ENCODE measurements at regions not wholly inside any gene's neighbourhood (a gene's known extent, or its start where the extent isn't known, plus 50 kb on each side); places are given as distances from the start of the nearest gene placed in this dataset.

DNA sequence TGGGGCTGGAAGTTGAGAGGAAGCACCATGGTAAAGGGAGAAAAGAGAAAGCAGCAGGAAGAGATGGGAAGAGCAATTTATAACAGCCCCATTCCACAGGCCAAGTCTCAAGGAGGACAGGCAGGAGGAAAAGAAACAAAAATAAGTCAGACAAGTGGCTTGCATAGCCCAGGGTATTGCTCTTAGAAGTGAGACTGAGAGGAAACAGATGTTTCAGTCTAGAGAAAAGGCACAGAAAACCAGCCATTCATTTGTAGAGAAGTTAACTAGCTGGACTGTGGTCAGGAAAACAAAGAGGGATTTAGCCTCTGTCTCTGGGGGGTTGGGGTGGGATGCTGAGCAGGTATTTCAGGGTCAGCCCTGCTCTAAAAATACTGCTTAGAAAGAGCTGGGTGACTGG, 175.0 kb upstream of the ARHGEF9 start:
- TF ChIP-seq, protein P1, sequence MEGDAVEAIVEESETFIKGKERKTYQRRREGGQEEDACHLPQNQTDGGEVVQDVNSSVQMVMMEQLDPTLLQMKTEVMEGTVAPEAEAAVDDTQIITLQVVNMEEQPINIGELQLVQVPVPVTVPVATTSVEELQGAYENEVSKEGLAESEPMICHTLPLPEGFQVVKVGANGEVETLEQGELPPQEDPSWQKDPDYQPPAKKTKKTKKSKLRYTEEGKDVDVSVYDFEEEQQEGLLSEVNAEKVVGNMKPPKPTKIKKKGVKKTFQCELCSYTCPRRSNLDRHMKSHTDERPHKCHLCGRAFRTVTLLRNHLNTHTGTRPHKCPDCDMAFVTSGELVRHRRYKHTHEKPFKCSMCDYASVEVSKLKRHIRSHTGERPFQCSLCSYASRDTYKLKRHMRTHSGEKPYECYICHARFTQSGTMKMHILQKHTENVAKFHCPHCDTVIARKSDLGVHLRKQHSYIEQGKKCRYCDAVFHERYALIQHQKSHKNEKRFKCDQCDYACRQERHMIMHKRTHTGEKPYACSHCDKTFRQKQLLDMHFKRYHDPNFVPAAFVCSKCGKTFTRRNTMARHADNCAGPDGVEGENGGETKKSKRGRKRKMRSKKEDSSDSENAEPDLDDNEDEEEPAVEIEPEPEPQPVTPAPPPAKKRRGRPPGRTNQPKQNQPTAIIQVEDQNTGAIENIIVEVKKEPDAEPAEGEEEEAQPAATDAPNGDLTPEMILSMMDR (IDR thresholded peaks at IDR 0.05; ENCODE audit: insufficient read depth, low read length, severe bottlenecking) = no peak
- H3K27me3 ChIP-seq (ENCODE audit: control insufficient read depth, insufficient read depth, low read length) = no peaks in the 10 kb centered on the region
- H3K36me3 ChIP-seq (ENCODE audit: control insufficient read depth, insufficient read depth, low read length) = no peaks in the 10 kb centered on the region
- no peak overlapping the region for H3K4me3 ChIP-seq (ENCODE audit: low read depth, low read length)
- no peak for DNase-seq (ENCODE audit: low read depth)
- no peak for FAIRE-seq

DNA sequence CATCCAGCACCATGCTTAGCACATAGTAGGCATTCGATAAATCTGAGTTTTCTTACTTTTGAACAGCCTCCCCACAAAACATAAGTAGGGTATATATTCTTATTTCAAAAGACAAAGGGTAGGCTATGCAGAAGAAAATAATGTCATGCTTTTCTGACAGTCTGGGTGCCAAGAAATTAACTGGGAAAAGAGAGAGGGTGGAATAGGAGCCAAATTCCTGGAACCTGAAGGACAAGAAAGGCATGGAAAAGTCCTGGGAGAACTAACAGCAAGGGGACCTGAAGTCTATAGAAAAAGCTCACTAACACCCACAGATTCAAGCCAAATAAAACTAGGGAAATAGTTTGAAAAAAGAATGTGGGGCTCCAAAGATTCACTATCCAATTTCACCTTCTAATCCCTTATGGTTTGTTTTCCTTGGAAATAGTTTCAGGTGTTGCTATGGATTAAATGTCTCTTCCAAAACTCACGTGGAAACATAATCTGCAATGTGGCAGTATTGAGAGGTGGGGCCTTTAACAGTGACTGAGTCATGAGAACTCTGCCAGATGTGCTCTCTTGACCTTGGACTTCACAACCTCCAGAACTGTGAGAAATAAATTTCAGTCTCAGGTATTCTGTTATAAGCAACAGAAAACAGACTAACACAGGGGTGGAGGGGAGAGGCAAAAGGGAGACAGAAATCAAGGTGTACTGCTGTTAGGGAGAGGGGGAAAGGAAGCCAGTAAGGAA, 173.3 kb upstream of the ARHGEF9 start:
- Histone ChIP-seq H3K4me3 (ENCODE audit: low read depth, low read length) (no peak overlapping the region), H3K36me3 (ENCODE audit: control insufficient read depth, insufficient read depth, low read length) (no peaks in the 10 kb centered on the region), H3K27me3 (ENCODE audit: control insufficient read depth, insufficient read depth, low read length) (no peaks in the 10 kb centered on the region)
- FAIRE-seq = no peak
- TF ChIP-seq, protein P1 (IDR thresholded peaks at IDR 0.05; ENCODE audit: insufficient read depth, low read length, severe bottlenecking) = no peak
- no peak for DNase-seq (ENCODE audit: low read depth)

DNA sequence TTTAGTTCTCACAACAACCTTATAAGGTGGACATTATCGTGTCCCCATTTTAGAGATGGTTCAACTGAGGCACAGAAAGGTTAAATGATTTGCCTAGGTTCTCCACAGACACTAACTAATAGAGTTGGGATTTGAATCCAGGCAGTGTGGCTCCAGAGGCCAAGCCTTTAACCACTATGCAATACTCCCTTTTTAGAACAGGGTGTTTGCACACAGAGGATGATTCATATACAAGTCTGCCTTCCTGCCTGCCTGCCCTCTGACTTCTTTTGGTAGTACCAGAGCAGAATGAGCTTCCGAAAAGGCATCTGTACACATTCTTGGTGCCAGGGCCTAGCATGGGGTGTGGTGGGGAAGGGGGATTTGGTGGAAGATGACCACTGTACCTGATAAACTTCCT, 150.8 kb upstream of the ARHGEF9 start:
- no peak for FAIRE-seq
- H3K4me3 ChIP-seq (ENCODE audit: low read depth, low read length) = no peak overlapping the region
- DNase-seq (ENCODE audit: low read depth) = no peak
- no peaks in the 10 kb centered on the region for H3K27me3 ChIP-seq (ENCODE audit: control insufficient read depth, insufficient read depth, low read length)
- TF ChIP-seq, protein P1 (IDR thresholded peaks at IDR 0.05; ENCODE audit: insufficient read depth, low read length, severe bottlenecking) = no peak
- H3K36me3 ChIP-seq (ENCODE audit: control insufficient read depth, insufficient read depth, low read length) = no peaks in the 10 kb centered on the region

DNA sequence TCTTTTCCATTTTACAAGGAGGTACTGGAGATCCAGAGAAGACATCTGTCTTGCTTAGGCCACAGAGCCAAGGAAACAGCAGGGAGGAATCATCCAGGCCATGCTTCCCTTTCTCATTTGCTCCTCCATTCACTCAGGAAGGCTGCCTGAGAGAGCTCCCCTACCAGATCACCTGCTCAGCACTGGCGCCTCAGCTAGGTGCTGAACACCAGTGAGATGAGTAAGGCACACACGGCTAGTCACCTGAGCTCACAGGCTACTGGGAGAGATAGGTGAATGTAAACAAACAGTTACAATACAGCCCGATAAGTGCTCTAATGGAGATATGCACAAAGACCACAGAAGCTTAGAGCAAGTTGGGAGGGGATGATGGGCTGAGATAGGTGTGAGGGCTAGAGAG, 149.8 kb upstream of the ARHGEF9 start:
- TF ChIP-seq, protein P1 (IDR thresholded peaks at IDR 0.05; ENCODE audit: insufficient read depth, low read length, severe bottlenecking) = no peak
- DNase-seq (ENCODE audit: low read depth) (no peak), FAIRE-seq (no peak)
- H3K4me3 ChIP-seq (ENCODE audit: low read depth, low read length) = no peak overlapping the region
- H3K27me3 ChIP-seq (ENCODE audit: control insufficient read depth, insufficient read depth, low read length) = no peaks in the 10 kb centered on the region
- no peaks in the 10 kb centered on the region for H3K36me3 ChIP-seq (ENCODE audit: control insufficient read depth, insufficient read depth, low read length)

DNA sequence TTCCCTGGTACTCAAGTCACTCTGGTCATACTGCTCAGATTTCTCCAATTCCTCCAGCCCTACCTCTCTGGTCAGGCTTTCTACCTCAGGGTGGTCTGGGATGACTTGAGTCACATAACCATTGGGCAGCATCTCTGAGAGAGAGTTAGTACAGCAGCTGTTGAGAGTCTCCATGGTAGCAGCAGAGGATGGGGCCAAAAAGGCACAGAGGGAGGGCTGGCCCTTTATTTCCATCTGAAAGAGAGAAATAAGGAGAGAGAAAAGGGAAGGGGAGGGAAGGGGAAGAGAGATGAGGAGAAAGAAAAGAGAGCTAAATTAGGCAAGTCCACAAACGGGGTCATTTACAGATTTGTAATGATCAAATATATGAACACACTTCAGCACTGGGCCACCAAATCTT, 149.1 kb upstream of the ARHGEF9 start:
- no peak for FAIRE-seq
- no peaks in the 10 kb centered on the region for H3K27me3 ChIP-seq (ENCODE audit: control insufficient read depth, insufficient read depth, low read length)
- no peak overlapping the region for H3K4me3 ChIP-seq (ENCODE audit: low read depth, low read length)
- DNase-seq (ENCODE audit: low read depth) = no peak
- TF ChIP-seq, protein P1 (IDR thresholded peaks at IDR 0.05; ENCODE audit: insufficient read depth, low read length, severe bottlenecking) = no peak
- H3K36me3 ChIP-seq (ENCODE audit: control insufficient read depth, insufficient read depth, low read length) = no peaks in the 10 kb centered on the region

DNA sequence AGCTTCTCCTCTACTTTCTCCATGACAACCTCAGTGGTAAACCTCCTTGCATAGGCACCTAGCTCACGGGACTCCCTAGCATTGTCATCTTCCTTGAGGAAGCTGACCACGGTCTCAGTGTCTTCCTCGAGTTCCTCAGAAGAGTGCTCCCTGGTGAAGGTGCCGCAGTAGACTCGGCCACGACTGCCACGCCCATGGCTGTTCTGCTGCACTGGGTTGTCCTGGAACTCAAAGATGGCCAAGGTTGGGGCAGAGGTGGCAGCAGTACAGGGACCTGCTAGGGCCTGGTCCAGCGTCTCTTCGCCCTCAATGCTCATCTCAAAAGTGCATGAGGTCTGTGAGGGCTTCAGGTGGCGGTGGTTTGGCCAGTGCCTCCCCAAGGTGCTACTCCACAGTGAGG, 147.9 kb upstream of the ARHGEF9 start:
- H3K27me3 ChIP-seq (ENCODE audit: control insufficient read depth, insufficient read depth, low read length) = no peaks in the 10 kb centered on the region
- TF ChIP-seq, protein P1 (IDR thresholded peaks at IDR 0.05; ENCODE audit: insufficient read depth, low read length, severe bottlenecking) = no peak
- H3K4me3 ChIP-seq (ENCODE audit: low read depth, low read length) = no peak overlapping the region
- no peaks in the 10 kb centered on the region for H3K36me3 ChIP-seq (ENCODE audit: control insufficient read depth, insufficient read depth, low read length)
- no peak for FAIRE-seq
- no peak for DNase-seq (ENCODE audit: low read depth)

All from bronchial epithelial cell (primary cell).